GM21786 (cell line): ENCODE measurements at regions not wholly inside any gene's neighbourhood (a gene's known extent, or its start where the extent isn't known, plus 50 kb on each side); places are given as distances from the start of the nearest gene placed in this dataset.
"Not testable (repeated sequence)": the region's sequence is repeated elsewhere in the genome, so short reads cannot be mapped to it uniquely, and the experiment has no call there.

Experiments used
- ATAC-seq: cut with Tn5 transposase; IDR thresholded peaks from one replicate; pipeline ENCODE4 v1.9.1; 2021; ENCODE audit not compliant: unreplicated experiment

DNA sequence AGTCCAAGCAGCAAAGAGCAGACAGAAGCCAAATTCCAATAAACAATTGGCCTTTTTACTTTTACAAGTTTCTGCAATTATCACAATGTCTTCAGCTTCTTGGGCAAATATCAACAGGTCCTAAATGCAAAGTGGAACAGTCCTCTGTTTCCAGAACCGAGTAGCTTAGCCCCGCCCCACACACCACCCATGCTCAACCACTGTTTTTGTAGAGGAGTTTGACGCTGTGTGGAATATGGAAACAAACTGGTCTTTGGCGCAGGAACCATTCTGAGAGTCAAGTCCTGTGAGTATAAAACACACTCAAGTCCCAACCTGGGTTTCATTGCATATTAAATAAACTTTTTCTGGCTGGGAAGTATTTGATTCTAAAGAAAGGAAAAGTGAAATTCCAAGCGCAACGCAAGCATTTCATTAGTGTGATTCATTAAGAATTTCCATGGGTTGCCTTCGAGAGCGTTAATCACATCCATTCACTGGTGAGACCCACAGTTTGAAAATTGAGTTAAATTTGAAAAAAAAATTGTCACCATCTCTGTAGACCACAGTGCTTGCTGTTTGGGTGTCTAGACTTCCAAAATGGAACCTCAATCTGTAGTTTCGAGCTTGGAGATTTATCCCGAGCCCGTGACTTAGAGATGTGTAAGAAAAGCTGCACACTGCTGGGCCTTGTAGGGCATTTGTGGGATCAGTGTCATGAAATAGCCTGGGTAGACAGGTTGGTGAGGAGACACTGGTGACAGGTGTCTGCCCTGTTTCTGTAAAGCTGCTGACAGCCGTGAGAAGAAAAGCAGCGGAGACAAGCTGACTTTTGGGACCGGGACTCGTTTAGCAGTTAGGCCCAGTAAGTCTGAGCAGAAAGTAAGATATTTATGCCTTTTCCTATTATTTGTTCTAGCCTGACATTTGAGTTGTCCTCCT is 96.1 kb downstream of the DAD1 start:
- ATAC-seq: no peak

GRCh38 chr14:22491683-22492621 is 97.1 kb downstream of the DAD1 start:
- ATAC-seq: peak; percentile 38

DNA sequence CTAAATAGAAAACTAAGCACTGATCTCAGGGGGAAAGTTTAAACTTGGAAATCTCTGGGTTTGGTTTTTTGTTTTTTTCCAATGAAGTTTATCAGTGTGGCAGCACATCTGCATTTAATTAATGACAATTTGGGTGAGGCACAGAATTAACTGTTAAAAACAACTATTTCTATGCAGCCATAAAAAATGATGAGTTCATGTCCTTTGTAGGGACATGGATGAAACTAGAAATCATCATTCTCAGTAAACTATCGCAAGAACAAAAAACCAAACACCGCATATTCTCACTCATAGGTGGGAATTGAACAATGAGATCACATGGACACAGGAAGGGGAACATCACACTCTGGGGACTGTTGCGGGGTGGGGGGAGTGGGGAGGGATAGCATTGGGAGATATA is 98.0 kb downstream of the DAD1 start:
- not testable (repeated sequence) for ATAC-seq

GRCh38 chr14:22489957-22490950 is 98.8 kb downstream of the DAD1 start:
- no peak for ATAC-seq

GRCh38 chr14:22489244-22489545 is 99.8 kb downstream of the DAD1 start:
- no peak for ATAC-seq

GRCh38 chr14:22488522-22489243 is 100.3 kb downstream of the DAD1 start:
- ATAC-seq: peak; percentile 32

GRCh38 chr14:22487941-22488340 is 101.1 kb downstream of the DAD1 start:
- no peak for ATAC-seq

GRCh38 chr14:22487401-22487800 is 101.6 kb downstream of the DAD1 start:
- no peak for ATAC-seq

DNA sequence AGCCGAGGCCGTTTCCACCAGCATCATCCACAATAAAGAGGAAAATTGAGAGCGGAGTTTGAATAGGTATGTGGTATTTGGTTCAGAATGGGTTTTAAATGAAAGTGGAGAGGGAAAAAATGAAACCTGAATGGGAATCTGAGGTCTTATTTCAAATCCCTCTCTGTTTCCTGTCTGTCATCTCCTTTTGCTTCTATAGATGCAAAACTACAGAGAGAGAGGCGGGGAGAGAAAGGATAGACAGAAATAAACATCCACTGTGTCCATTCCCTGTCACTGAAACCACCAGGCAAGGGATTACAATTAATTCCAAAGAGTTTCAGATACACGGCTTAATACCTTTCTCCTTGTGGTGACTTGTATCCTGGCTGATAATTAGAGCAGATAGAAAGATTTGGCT is 102.3 kb downstream of the DAD1 start:
- no peak for ATAC-seq

GRCh38 chr14:22485649-22486048 is 103.4 kb downstream of the DAD1 start:
- no peak for ATAC-seq

DNA sequence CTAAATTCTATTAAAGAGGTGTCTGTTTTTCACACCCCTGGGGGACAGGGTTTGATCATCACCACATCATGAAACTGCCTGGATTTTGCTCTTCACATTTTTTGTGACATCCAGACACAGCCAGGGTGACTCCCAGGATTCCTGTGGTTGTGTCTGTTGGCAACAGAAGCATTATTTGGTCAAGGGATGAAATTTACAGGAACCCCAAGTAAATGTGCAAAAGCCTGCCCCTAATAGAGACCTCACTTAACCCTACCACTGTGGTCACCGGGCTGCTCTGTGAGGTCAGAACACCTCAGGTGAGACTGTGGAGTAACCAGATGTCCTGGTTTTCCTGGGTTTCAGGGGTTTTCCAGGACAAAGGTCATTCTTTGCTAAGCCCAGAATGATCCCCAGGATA is 103.8 kb downstream of the DAD1 start:
- no peak for ATAC-seq

DNA sequence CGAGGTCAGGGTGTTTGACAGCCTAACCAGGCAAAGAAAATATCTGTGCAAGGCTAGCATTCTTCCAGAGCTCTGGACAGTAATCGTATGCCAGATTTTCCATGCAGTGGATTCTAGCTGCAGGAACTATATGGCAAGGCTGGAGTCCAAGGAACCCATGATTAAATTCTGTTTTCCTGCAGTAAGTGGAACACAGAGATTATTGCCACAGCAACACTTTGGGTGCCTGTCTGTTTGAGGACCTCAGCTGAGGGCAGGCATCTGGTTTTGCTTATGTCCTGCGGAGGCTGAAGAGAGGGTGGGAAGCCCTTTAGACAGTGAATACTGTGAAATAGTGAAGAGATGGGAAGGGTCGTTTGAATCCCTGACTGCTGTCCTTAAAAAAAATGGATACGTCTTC is 104.4 kb downstream of the DAD1 start:
- ATAC-seq: no peak

DNA sequence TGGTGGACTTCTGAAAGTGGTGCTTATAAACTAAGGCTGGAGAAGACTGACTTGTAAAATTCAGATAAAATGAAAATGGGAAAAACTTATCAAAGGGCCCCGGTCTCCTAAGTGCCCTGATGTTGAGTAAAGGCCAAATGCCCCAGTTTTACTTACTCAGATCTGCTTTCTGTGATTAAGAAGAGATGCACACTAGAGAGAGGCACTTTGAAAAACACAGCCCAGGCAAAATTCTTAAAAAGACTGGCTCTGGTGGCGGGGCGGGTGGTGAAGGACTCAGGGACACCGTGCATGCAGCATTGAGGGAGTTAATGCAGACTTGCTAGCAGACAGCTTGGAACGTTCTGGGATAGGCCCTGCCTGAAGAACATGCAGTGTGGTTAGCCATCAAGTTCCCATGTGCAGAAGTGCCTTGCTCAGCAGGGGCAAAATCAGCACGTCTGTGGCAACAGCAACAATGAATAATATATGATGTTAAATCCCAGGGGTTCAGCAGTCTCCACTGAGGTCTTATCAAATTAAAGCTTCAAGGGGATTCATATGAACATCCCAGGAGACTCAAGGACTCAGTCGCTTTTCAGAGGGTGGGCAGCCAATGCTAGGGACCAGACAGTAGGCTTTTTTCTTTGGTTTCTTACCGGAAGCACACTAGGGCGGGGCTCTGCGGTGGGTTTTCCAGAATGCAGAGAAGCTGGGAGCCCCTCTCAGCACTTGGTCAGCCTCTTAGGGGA is 105.0 kb downstream of the DAD1 start:
- ATAC-seq: no peak

DNA sequence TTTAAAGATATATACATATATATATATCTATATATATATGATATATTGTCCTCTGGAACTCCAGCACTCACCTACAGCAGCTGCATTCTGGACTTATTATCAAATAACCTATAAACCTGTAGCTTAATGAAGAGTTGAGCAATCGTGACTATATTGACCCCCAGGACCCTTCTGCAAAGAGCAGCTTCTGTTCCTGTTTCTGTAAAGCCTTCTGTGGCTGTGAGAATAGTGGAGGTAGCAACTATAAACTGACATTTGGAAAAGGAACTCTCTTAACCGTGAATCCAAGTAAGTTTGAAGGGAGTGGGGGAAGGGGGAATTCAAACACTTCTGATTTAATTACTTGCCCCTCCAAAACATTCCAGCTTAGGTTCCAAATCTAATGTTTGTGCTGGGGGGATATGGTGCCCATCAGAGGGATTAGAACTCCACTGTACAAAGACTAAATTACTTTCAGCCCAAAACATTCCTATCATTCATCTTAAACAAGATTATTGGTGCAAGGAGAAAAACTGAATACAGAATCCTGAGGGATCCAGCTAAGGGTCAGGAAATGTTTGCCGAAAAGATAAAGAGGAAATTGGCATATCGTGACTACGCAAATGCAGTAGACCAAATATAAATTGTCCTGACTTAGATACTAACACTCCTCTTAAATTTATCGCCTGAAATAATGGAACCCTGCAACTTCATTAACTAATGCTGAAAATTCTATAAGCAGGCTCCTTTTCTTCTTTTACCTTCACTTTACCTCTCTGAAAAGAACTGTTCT is 106.1 kb downstream of the DAD1 start:
- ATAC-seq: no peak

DNA sequence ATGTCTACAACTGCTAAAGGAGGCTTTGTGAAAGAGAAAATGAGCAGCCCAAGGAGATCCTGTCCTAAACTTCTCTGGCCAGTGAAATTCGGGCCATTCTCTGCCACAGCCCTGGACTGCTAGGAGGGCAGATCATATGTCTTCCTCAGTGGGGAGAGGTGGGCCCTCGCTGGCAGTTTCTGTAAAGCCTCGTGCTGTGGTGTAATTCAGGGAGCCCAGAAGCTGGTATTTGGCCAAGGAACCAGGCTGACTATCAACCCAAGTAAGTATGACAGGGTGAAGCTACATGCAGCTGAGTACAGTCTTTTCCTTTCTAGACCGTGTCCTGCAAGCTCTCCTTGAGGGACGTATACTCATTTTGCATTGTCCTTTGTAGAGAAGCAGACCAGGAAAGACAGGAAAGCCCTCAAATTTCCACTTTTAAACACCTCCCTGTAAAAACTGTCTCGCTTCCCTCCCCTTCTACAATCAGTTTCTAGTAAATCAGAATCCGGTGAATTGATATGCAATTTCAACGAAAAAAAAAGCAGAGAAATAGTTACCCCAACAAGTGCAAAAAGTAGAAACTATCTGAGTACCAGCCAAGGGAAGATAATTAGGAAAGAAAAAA is 106.8 kb downstream of the DAD1 start:
- ATAC-seq: no peak

DNA sequence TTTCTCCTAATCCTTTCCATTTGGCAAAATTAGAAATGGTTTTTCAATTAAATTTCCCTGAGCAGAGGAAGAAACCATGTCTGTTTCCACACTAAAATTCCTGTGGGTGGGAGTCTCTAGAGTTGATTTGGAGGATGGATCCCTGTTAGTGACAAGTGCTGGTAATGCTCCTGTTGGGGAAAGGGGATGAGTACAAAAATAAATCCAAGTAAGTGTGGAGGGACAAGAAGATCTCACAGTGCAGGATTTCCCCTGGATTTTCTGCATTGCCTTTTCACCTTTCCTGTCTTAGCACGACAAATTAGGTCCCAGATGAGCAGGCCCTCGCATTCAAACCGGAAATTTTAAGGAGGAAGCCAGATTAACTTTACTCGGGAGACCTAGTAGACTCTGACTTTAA is 107.5 kb downstream of the DAD1 start:
- ATAC-seq: no peak

GRCh38 chr14:22479776-22480464 is 109.1 kb downstream of the DAD1 start:
- ATAC-seq: no peak

DNA sequence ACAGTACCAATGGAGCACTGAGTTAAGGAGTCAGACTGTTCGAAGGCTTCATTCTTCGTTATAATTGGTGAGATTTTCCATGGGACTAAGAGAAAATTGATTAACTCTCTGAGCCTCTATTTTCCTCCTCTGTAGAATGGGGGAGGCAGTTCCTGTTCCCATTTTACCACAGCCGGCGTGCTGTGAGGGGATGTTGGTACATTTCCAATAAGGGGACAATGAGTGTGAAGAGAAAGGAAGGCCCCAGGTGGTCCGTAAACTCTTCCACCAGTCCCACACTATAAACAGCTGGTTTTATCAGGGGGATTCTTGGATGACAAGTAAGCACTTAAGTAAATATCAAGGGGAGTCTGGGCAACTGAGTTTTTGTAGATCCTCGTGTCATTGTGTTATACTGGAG is 109.9 kb downstream of the DAD1 start:
- no peak for ATAC-seq
